Immature natural killer cell (primary cell): ENCODE measurements at regions not wholly inside any gene's neighbourhood (a gene's known extent, or its start where the extent isn't known, plus 50 kb on each side); places are given as distances from the start of the nearest gene placed in this dataset.
"Not testable (repeated sequence)": the region's sequence is repeated elsewhere in the genome, so short reads cannot be mapped to it uniquely, and the experiment has no call there.

Experiments used
- DNase-seq, 3 donors: peaks; one replicate each; pipeline ENCODE4 v3.0.0; 2022; ENCODE audit warnings: mixed read lengths in 1 of 3
- H3K27ac Mint-ChIP-seq, 6 donors: one replicate each; pipeline ENCODE4 v1.8.0; 2020; ENCODE audit warnings: mixed read lengths in 6 of 6, mild to moderate bottlenecking in 5 of 6, inconsistent platforms in 4 of 6, moderate library complexity in 3 of 6
- H3K27me3 Mint-ChIP-seq, 3 donors: one replicate each; pipeline ENCODE4 v1.8.0; 2020 to 2021; ENCODE audit warnings: low read depth in 3 of 3, mild to moderate bottlenecking in 3 of 3, mixed read lengths in 3 of 3, moderate library complexity in 3 of 3, inconsistent platforms in 1 of 3
- H3K36me3 Mint-ChIP-seq, 3 donors: one replicate each; pipeline ENCODE4 v1.8.0; 2020; ENCODE audit warnings: mixed read lengths in 3 of 3, inconsistent platforms in 2 of 3, mild to moderate bottlenecking in 2 of 3
- H3K4me1 Mint-ChIP-seq, 2 donors: one replicate each; pipeline ENCODE4 v1.8.0; 2020; ENCODE audit warnings: inconsistent platforms in 2 of 2, mild to moderate bottlenecking in 2 of 2, mixed read lengths in 2 of 2, moderate library complexity in 1 of 2
- H3K4me3 Mint-ChIP-seq, 5 donors: one replicate each; pipeline ENCODE4 v1.8.0; 2020; ENCODE audit warnings: mild to moderate bottlenecking in 5 of 5, mixed read lengths in 5 of 5, inconsistent platforms in 3 of 5, moderate library complexity in 3 of 5
- H3K9me3 Mint-ChIP-seq, 6 donors: one replicate each; pipeline ENCODE4 v1.8.0; 2020; ENCODE audit warnings: mild to moderate bottlenecking in 6 of 6, mixed read lengths in 6 of 6, inconsistent platforms in 4 of 6, moderate library complexity in 3 of 6

- Mint-ChIP-seq H3K27ac (no peak overlapping the region), H3K36me3 (no peaks in the 10 kb centered on the region), H3K4me1 (no peaks in the 10 kb centered on the region), H3K27me3 (peaks cover 0 to 3% (median 2%) of the 10 kb centered on the region in 3 donors), H3K9me3 (peaks cover 0 to 5% (median 0%) of the 10 kb centered on the region in 6 donors), H3K4me3 (no peak overlapping the region)
- no peak for DNase-seq
These were observed 248.4 kb upstream of the RPS23 start for GRCh38 chr5:82526540-82526939.

GRCh38 chr5:82525626-82526025 is 247.5 kb upstream of the RPS23 start:
- no peak overlapping the region for H3K27ac Mint-ChIP-seq
- peaks cover 0 to 3% (median 2%) of the 10 kb centered on the region in 3 donors for H3K27me3 Mint-ChIP-seq

GRCh38 chr5:82523633-82524032 is 245.5 kb upstream of the RPS23 start:
- no peak overlapping the region for H3K4me3 Mint-ChIP-seq
- no peak overlapping the region for H3K27ac Mint-ChIP-seq
- peaks cover 0 to 3% (median 3%) of the 10 kb centered on the region in 3 donors for H3K27me3 Mint-ChIP-seq
- no peaks in the 10 kb centered on the region for H3K4me1 Mint-ChIP-seq
- H3K36me3 Mint-ChIP-seq: no peaks in the 10 kb centered on the region
- peaks cover 0 to 8% (median 0%) of the 10 kb centered on the region in 6 donors for H3K9me3 Mint-ChIP-seq
- DNase-seq: no peak

More at GRCh38 chr5:82525626-82526025, 247.5 kb upstream of the RPS23 start:
- no peaks in the 10 kb centered on the region for H3K36me3 Mint-ChIP-seq
- H3K9me3 Mint-ChIP-seq: peaks cover 0 to 5% (median 0%) of the 10 kb centered on the region in 6 donors
- H3K4me1 Mint-ChIP-seq: no peaks in the 10 kb centered on the region
- no peak for DNase-seq
- H3K4me3 Mint-ChIP-seq: no peak overlapping the region

- Mint-ChIP-seq H3K27ac (no peak overlapping the region), H3K9me3 (peaks cover 0 to 8% (median 0%) of the 10 kb centered on the region in 6 donors), H3K4me1 (no peaks in the 10 kb centered on the region), H3K27me3 (peaks cover 0 to 3% (median 3%) of the 10 kb centered on the region in 3 donors), H3K4me3 (no peak overlapping the region), H3K36me3 (no peaks in the 10 kb centered on the region)
- DNase-seq: no peak
These were observed 244.7 kb upstream of the RPS23 start for GRCh38 chr5:82522897-82523296.

GRCh38 chr5:82521431-82522051 is 243.4 kb upstream of the RPS23 start:
- Mint-ChIP-seq H3K36me3 (no peaks in the 10 kb centered on the region), H3K4me1 (no peaks in the 10 kb centered on the region), H3K27ac (no peak overlapping the region), H3K4me3 (no peak overlapping the region), H3K9me3 (peaks cover 0 to 8% (median 0%) of the 10 kb centered on the region in 6 donors), H3K27me3 (peaks cover 0 to 3% (median 3%) of the 10 kb centered on the region in 3 donors)
- no peak for DNase-seq

GRCh38 chr5:82519558-82519957 is 241.4 kb upstream of the RPS23 start:
- no peak for DNase-seq
- no peaks in the 10 kb centered on the region for H3K36me3 Mint-ChIP-seq
- H3K9me3 Mint-ChIP-seq: peaks cover 0 to 6% (median 0%) of the 10 kb centered on the region in 6 donors
- no peak overlapping the region for H3K4me3 Mint-ChIP-seq
- no peaks in the 10 kb centered on the region for H3K4me1 Mint-ChIP-seq
- H3K27ac Mint-ChIP-seq: no peak overlapping the region
- peaks cover 0 to 3% (median 2%) of the 10 kb centered on the region in 3 donors for H3K27me3 Mint-ChIP-seq

GRCh38 chr5:82517544-82518075 is 239.5 kb upstream of the RPS23 start:
- Mint-ChIP-seq H3K36me3 (no peaks in the 10 kb centered on the region), H3K27me3 (peaks cover 0 to 3% (median 2%) of the 10 kb centered on the region in 3 donors), H3K4me3 (no peak overlapping the region), H3K9me3 (peaks cover 0 to 6% (median 0%) of the 10 kb centered on the region in 6 donors), H3K27ac (no peak overlapping the region), H3K4me1 (no peaks in the 10 kb centered on the region)
- DNase-seq: no peak

- peaks cover 0 to 6% (median 0%) of the 10 kb centered on the region in 6 donors for H3K9me3 Mint-ChIP-seq
- H3K36me3 Mint-ChIP-seq: no peaks in the 10 kb centered on the region
- peaks cover 0 to 3% (median 0%) of the 10 kb centered on the region in 3 donors for H3K27me3 Mint-ChIP-seq
- no peak for DNase-seq
- H3K4me3 Mint-ChIP-seq: no peak overlapping the region
- no peak overlapping the region for H3K27ac Mint-ChIP-seq
- H3K4me1 Mint-ChIP-seq: no peaks in the 10 kb centered on the region
These were observed 235.6 kb upstream of the RPS23 start for GRCh38 chr5:82513738-82514137.

- Mint-ChIP-seq H3K36me3 (no peaks in the 10 kb centered on the region), H3K4me1 (no peaks in the 10 kb centered on the region), H3K9me3 (peaks cover 0 to 8% (median 3%) of the 10 kb centered on the region in 6 donors), H3K27ac (no peak overlapping the region), H3K27me3 (peaks cover 0 to 3% (median 0%) of the 10 kb centered on the region in 3 donors), H3K4me3 (no peak overlapping the region)
- no peak for DNase-seq
These were observed 233.9 kb upstream of the RPS23 start for GRCh38 chr5:82512025-82512424.

GRCh38 chr5:82511134-82511533 is 233.0 kb upstream of the RPS23 start:
- Mint-ChIP-seq H3K27ac (no peak overlapping the region), H3K4me3 (no peak overlapping the region), H3K27me3 (peaks cover 0 to 3% (median 2%) of the 10 kb centered on the region in 3 donors), H3K9me3 (peaks cover 0 to 12% (median 4%) of the 10 kb centered on the region in 6 donors), H3K36me3 (no peaks in the 10 kb centered on the region), H3K4me1 (no peaks in the 10 kb centered on the region)
- no peak for DNase-seq

GRCh38 chr5:82509762-82510161 is 231.6 kb upstream of the RPS23 start:
- no peak for DNase-seq
- peaks cover 0 to 12% (median 4%) of the 10 kb centered on the region in 6 donors for H3K9me3 Mint-ChIP-seq
- no peaks in the 10 kb centered on the region for H3K4me1 Mint-ChIP-seq
- H3K27ac Mint-ChIP-seq: no peak overlapping the region
- peaks cover 0 to 3% (median 2%) of the 10 kb centered on the region in 3 donors for H3K27me3 Mint-ChIP-seq
- no peak overlapping the region for H3K4me3 Mint-ChIP-seq
- H3K36me3 Mint-ChIP-seq: no peaks in the 10 kb centered on the region

- H3K36me3 Mint-ChIP-seq, H3K4me1 Mint-ChIP-seq, H3K27ac Mint-ChIP-seq, DNase-seq, H3K4me3 Mint-ChIP-seq, H3K27me3 Mint-ChIP-seq: not testable (repeated sequence)
- peaks cover 0 to 12% (median 4%) of the 10 kb centered on the region in 6 donors for H3K9me3 Mint-ChIP-seq
These were observed 228.2 kb upstream of the RPS23 start for GRCh38 chr5:82506390-82506789.

- peaks cover 0 to 3% (median under 1%) of the 10 kb centered on the region in 6 donors for H3K9me3 Mint-ChIP-seq
- H3K27me3 Mint-ChIP-seq: peaks cover 0 to 3% (median 0%) of the 10 kb centered on the region in 3 donors
- no peak overlapping the region for H3K4me3 Mint-ChIP-seq
- DNase-seq: no peak
- no peak overlapping the region for H3K27ac Mint-ChIP-seq
- peaks cover 0 to under 1% of the 10 kb centered on the region in 2 donors for H3K4me1 Mint-ChIP-seq
- H3K36me3 Mint-ChIP-seq: no peaks in the 10 kb centered on the region
These were observed 221.6 kb upstream of the RPS23 start for GRCh38 chr5:82499725-82500244.

GRCh38 chr5:82497242-82497641 is 219.1 kb upstream of the RPS23 start:
- H3K36me3 Mint-ChIP-seq: no peaks in the 10 kb centered on the region

More at GRCh38 chr5:82497242-82497641, 219.1 kb upstream of the RPS23 start:
- no peak overlapping the region for H3K27ac Mint-ChIP-seq
- H3K9me3 Mint-ChIP-seq: peaks cover 0 to 3% (median under 1%) of the 10 kb centered on the region in 6 donors
- DNase-seq: no peak
- H3K4me3 Mint-ChIP-seq: no peak overlapping the region
- H3K27me3 Mint-ChIP-seq: peaks cover 0 to 3% (median 0%) of the 10 kb centered on the region in 3 donors
- H3K4me1 Mint-ChIP-seq: peaks cover 10 to 22% of the 10 kb centered on the region in 2 donors
